HG03342 (cell line): ENCODE measurements at regions not wholly inside any gene's neighbourhood (a gene's known extent, or its start where the extent isn't known, plus 50 kb on each side); places are given as distances from the start of the nearest gene placed in this dataset.
A peak's percentile ranks its signal among the peaks of the same experiment; 100 is the strongest.
"Not testable (repeated sequence)": the region's sequence is repeated elsewhere in the genome, so short reads cannot be mapped to it uniquely, and the experiment has no call there.

Experiments used
- ATAC-seq: cut with Tn5 transposase; IDR thresholded peaks from one replicate; pipeline ENCODE4 v1.9.1; 2021; ENCODE audit warnings: mild to moderate bottlenecking, moderate library complexity; ENCODE audit not compliant: unreplicated experiment

GRCh38 chr6:54559136-54559535 is 250.9 kb downstream of the TINAG start:
- no peak for ATAC-seq

DNA sequence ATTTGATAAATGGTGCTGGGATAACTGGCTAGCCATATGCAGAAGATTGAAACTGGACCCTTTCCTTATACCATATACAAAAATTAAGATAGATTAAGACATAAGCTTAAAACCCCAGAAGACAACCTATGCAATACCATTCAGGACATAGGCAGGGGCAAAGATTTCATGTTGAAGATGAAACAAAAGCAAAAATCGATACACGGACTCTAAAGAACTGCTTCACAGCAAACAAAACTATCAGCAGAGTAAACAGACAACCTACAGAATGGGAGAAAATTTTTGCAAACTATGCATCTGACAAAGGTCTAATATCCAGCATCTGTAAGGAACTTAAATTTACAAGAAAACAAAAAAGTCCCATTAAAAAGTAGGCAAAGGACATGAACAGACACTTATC is 255.9 kb downstream of the TINAG start:
- not testable (repeated sequence) for ATAC-seq

DNA sequence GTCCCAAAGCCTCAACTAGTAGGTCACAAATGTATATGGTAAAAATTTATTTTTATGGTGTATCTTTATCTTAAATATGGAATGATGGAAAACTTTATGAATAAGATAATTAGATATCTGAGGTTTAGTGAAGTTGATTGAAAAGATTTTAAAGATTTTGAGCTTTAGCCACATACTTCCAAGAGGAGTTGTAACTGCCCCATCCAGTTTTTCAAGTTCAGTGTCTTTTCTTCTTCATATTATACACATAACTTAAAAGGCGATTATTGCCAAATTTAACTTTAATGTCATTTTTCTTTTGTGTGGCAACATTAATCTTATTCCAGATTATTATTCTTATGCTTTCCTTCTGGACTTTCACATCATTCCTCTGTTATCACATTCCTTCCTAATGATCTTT is 266.4 kb downstream of the TINAG start:
- ATAC-seq: no peak

DNA sequence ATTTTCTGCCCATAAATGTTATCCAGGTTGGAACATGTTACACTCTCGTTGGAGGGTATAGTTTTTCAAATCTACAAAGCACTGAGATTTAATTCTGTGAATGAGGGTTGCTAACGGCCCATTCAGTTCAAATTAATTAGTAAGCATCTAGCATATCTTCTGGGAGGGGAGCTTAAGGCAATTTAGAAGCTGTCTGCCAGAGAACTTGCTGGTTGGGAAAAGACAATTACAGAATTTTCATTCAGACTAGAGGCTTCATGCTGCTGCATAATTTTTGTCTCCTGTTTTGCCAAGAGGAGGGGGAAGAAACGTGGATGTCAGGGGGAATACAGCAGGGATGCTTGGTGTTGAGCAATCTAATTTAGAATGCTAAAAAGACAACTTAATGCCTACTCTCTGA is 268.3 kb upstream of the FAM83B start:
- ATAC-seq: no peak

- ATAC-seq: no peak
Observed at GRCh38 chr6:54579011-54579410, 267.6 kb upstream of the FAM83B start.

DNA sequence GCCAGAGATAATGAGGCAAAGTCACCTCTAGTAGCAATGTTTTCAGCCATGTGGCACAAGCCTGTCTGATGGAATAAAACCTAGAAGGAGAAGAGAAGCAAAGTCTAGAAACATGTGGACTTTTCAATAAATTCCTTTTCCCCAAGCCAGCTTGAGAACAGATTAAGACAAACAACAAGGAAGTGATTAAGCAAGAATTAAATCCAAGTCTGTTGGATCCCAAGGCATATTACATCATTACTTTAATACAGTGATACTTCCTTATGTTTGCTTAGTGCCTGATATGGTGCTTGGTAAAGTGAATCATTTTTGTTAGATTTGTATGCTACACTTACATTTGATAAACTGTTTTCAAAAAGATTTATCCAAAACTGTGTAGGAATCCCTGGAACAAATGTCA is 260.3 kb upstream of the FAM83B start:
- ATAC-seq: no peak

DNA sequence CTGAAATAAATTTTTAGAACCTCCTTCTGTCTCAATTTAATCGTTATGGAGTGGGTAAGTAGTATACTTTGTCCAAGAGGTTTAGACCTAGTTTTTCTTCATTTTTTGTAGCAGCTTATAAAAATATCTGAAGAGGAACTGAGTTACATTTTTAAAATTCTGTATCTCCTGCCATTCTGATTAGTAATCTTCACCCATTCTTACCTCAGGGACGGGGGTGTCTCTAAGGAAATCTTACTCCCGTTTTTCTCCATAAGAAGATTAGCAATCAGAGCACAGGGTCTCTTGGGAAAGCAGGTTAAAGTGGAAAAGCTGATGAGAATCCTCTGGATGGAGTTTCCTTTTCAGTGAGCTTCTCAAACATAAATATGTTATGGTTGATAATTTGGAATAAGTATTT is 259.3 kb upstream of the FAM83B start:
- ATAC-seq: no peak

- no peak for ATAC-seq
Observed at GRCh38 chr6:54588176-54588575, 258.4 kb upstream of the FAM83B start.

DNA sequence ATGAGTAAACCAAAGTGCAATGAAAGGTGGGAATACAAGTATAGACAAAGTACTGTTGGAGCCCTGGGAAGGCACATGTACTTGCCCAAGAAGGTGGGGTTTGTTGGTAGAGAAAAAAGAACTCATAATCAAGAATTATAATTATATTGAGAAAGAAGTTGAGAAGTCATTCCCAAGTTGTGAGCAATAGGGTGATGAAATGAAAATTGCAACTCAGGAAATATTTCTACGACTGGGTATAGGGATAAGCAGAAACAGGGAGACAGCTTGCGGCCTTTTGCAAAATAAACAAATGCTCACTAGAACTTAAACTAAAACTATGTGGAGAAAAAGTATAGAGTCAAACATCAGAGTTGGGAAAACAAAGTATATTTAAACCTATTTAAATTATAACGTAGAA is 250.7 kb upstream of the FAM83B start:
- ATAC-seq: no peak

GRCh38 chr6:54598787-54599313 is 247.7 kb upstream of the FAM83B start:
- no peak for ATAC-seq

- ATAC-seq: no peak
Observed at GRCh38 chr6:54601600-54602300, 244.8 kb upstream of the FAM83B start.

DNA sequence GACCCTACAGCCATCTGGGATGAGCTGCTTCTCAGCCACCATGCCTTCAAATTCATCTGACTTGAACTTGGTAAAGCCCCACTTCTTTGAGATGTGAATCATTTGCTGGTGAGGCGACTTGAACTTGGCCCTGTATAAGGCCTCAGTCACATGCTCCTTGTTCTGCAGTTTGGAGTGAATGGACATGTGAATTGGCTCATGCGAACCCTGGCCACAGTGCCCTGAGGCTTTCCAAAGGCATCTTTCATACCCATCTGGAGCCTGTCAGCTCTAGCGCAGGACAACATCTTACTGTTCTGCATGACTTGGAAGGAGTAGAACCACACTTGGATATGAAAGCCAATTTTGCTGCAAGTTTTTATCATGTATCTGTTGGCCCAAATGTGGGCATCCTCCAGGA is 244.0 kb upstream of the FAM83B start:
- no peak for ATAC-seq

DNA sequence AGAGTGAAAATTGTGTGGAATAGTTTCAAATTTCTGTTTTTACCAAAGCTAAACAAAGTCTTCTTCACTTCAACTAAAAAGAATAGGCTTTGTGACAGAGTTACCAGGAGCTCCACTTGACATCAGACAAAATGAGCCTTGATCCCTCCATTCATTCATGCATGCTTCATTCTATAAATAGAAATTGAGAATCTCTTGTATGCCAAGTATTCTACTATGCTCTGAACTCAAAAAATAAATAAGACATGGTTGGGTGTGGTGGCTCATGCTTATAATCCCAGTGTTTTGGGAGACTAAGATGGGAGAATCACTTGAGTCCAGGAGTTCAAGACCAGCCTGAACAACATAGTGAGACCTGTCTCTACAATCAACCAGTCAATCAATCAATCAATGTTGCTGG is 236.6 kb upstream of the FAM83B start:
- ATAC-seq: no peak

DNA sequence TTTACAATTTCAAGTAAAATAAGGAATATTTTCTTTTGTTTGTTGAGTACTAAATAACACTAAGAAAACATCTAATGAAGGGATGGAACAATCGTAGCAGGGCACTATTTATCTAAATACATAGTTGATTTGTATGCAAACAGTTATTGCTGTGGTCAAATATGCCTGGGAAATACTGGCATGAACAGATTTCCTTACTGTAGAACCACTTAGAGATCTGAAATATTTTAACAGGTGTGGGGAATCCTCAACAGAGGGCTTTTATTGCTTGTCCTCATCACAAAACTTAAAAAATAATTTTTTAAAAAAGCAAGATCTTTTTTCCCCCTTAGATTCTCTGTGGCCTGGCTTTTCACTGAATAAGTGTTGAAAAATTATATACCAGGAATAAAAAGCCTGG is 233.0 kb upstream of the FAM83B start:
- ATAC-seq: no peak

- no peak for ATAC-seq
Observed at GRCh38 chr6:54614499-54615195, 231.9 kb upstream of the FAM83B start.

GRCh38 chr6:54617730-54618129 is 228.8 kb upstream of the FAM83B start:
- ATAC-seq: no peak

- ATAC-seq: no peak
Observed at GRCh38 chr6:54618572-54618971, 228.0 kb upstream of the FAM83B start.

DNA sequence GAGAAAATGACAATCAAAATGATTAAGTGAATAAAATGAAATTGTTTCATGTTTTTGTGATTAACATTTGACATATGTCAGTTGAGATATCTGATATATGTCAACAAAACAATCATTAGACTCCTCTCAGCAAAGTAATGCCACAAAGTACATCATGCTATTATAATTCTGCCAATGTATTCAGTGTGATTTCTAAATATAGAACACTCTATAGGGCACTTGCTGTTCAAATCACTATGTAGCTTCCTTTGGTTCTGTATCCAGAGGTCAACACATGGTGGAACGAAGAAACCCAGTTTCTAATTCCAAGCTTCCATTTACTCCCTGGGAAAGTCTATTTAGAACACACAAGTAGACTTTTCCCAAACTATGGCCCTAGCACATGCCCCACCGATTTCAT is 227.5 kb upstream of the FAM83B start:
- no peak for ATAC-seq

DNA sequence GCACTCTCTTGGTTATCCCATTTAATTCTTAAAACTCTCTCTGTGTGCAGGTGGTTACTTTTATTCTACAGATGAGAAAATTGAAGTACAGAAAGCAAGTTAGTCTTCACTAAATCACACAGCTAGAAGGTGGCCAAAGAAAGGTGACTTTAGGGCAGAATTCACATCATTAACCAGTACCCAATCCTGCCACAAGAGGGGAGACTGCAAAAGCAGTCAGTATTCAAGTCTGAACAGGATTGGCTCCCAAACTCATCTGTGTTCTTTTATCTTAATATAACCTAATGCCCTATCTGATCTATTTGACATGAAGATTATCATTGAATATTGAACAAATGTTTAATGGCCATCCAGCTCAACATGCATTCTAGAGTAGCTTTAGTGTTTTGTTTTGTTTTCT is 225.3 kb upstream of the FAM83B start:
- peak; percentile 85 for ATAC-seq

GRCh38 chr6:54624216-54624615 is 222.4 kb upstream of the FAM83B start:
- ATAC-seq: no peak

GRCh38 chr6:54624779-54625178 is 221.8 kb upstream of the FAM83B start:
- no peak for ATAC-seq

- no peak for ATAC-seq
Observed at GRCh38 chr6:54629131-54629530, 217.4 kb upstream of the FAM83B start.
